ENCODE measurements at regions not wholly inside any gene's neighbourhood (a gene's known extent, or its start where the extent isn't known, plus 50 kb on each side); places are given as distances from the start of the nearest gene placed in this dataset.

DNA sequence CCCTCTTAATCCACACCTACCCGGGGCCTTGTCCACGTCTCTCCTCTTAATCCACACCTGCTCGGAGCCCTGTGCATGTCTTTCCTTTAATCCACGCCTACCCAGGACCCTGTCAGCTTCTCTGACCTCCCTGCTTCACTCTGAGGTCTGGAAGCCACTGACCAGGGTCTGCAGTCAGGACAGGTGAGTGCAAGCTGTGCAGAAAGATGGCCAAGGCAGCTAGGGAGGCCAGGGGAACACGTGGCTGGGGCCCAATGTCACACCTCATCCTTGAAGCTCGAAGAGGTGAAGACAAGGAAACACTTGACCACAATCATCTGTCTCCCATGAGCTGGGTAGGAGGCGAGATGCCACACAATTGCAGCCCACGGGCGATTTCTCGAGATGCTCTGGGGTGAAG, 1516.9 kb downstream of the BRD1 start:
- H4K20me1 ChIP-seq (ENCODE audit: insufficient read depth, low read length) = no peaks in the 10 kb centered on the region
- H3K14ac ChIP-seq (replicated peaks; ENCODE audit: low read depth, low read length) = no peak overlapping the region
- dilution Hi-C loops (cut with HindIII; ENCODE audit: low sequenced_read_pairs, unreplicated experiment) = no loop called here
- no peaks in the 10 kb centered on the region for H3K9me1 ChIP-seq (ENCODE audit: insufficient read depth, low read length)
- H4K5ac ChIP-seq (ENCODE audit: low read depth, low read length) = no peak overlapping the region
- ChIA-PET POLR2A (ENCODE audit: unreplicated experiment) (no interaction called here), CTCF (no interaction called here)
- no peak overlapping the region for H3K56ac ChIP-seq (ENCODE audit: extremely low read depth, insufficient read depth, low read length)
- H3K36me3 ChIP-seq (ENCODE audit: control insufficient read depth, insufficient read depth, low read length) = no peaks in the 10 kb centered on the region
- H3K79me1 ChIP-seq (ENCODE audit: low read depth in 1 of 2, low read length in 2 of 2) = no peaks in the 10 kb centered on the region
- no TSS peak for BruUV-seq (replicated peaks)
- H3K4ac ChIP-seq (ENCODE audit: low read depth, low read length) = no peak overlapping the region
- no peak overlapping the region for H2BK120ac ChIP-seq (ENCODE audit: low read depth, low read length)
- no peaks in the 10 kb centered on the region for H3K27me3 ChIP-seq (ENCODE audit: control insufficient read depth, insufficient read depth, low read length)
- H2AFZ ChIP-seq (replicated peaks; ENCODE audit: low read length, poor library complexity) = no peak overlapping the region
- H2BK15ac ChIP-seq (ENCODE audit: low read depth, low read length) = no peak overlapping the region
- H2AK5ac ChIP-seq (ENCODE audit: low read depth, low read length) = no peak overlapping the region
- in situ Hi-C loops (cut with MboI; ENCODE audit: low sequenced_read_pairs) = no loop called here
- H2AK9ac ChIP-seq (replicated peaks; ENCODE audit: low read depth, low read length, poor library complexity) = no peak overlapping the region
- no peak overlapping the region for H2BK20ac ChIP-seq (ENCODE audit: low read depth, low read length)
- no peak overlapping the region for H3K4me2 ChIP-seq (ENCODE audit: low read depth, low read length)
- ATAC-seq (ENCODE audit: low read depth) (no peak), DNase-seq (no peak)
- no peak overlapping the region for H3K18ac ChIP-seq (ENCODE audit: low read depth, low read length)
- H4K8ac ChIP-seq (ENCODE audit: low read depth in 2 of 2, low read length in 2 of 2) = no peak overlapping the region
- no peak overlapping the region for H2BK5ac ChIP-seq (ENCODE audit: low read depth, low read length, poor library complexity, severe bottlenecking)
- no peaks in the 10 kb centered on the region for H3K4me1 ChIP-seq (ENCODE audit: control insufficient read depth, insufficient read depth, low read length)
- intact Hi-C loops (cut with micrococcal nuclease) = no loop called here
- no CpG with 5 or more reads among the region's 10 CpGs for WGBS, 2 experiments (ENCODE audit: extremely low coverage in 2 of 2, insufficient read length in 1 of 2)
- H3K27ac ChIP-seq (ENCODE audit: insufficient read depth, low read length) = no peak overlapping the region
- H3K23ac ChIP-seq (ENCODE audit: low read depth, low read length) = no peak overlapping the region
- no peak overlapping the region for H3K4me3 ChIP-seq (ENCODE audit: insufficient read depth, low read depth, low read length)
- no peak overlapping the region for H4K91ac ChIP-seq (ENCODE audit: insufficient read depth, low read depth, low read length)
- H3K9me3 ChIP-seq (ENCODE audit: control insufficient read depth, insufficient read depth, low read length) = peaks cover 43% of the 10 kb centered on the region
- H3K9ac ChIP-seq (ENCODE audit: low read depth, low read length) = no peak overlapping the region
- no peak for TF ChIP-seq MXI1 (IDR thresholded peaks at IDR 0.05; ENCODE audit: borderline replicate concordance, low read depth, low read length)
- TF ChIP-seq NFE2L2 (IDR thresholded peaks at IDR 0.05; ENCODE audit: low read depth, low read length) = no peak
- TF ChIP-seq, protein P1, sequence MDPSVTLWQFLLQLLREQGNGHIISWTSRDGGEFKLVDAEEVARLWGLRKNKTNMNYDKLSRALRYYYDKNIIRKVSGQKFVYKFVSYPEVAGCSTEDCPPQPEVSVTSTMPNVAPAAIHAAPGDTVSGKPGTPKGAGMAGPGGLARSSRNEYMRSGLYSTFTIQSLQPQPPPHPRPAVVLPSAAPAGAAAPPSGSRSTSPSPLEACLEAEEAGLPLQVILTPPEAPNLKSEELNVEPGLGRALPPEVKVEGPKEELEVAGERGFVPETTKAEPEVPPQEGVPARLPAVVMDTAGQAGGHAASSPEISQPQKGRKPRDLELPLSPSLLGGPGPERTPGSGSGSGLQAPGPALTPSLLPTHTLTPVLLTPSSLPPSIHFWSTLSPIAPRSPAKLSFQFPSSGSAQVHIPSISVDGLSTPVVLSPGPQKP (IDR thresholded peaks at IDR 0.05; ENCODE audit: borderline replicate concordance, low read depth, low read length) = no peak
- no peak for TF ChIP-seq CHD1 (IDR thresholded peaks at IDR 0.05; ENCODE audit: low read depth, low read length)
- TF ChIP-seq, protein P2, sequence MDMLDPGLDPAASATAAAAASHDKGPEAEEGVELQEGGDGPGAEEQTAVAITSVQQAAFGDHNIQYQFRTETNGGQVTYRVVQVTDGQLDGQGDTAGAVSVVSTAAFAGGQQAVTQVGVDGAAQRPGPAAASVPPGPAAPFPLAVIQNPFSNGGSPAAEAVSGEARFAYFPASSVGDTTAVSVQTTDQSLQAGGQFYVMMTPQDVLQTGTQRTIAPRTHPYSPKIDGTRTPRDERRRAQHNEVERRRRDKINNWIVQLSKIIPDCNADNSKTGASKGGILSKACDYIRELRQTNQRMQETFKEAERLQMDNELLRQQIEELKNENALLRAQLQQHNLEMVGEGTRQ (IDR thresholded peaks at IDR 0.05; ENCODE audit: low read depth, low read length) = no peak
- no peak for TF ChIP-seq MAZ (IDR thresholded peaks at IDR 0.05; ENCODE audit: borderline replicate concordance, low read depth, low read length)
- no peak for TF ChIP-seq RCOR1 (IDR thresholded peaks at IDR 0.05; ENCODE audit: insufficient replicate concordance, low read length)
- no peak for TF ChIP-seq RFX5 (IDR thresholded peaks at IDR 0.05; ENCODE audit: low read depth, low read length)
- TF ChIP-seq MAFK (IDR thresholded peaks at IDR 0.05; ENCODE audit: low read depth, low read length) = no peak
- TF ChIP-seq POLR2A (IDR thresholded peaks at IDR 0.05; ENCODE audit: low read depth, low read length) = no peak
- TF ChIP-seq SMC3 (IDR thresholded peaks at IDR 0.05; ENCODE audit: low read depth, low read length) = no peak
- TF ChIP-seq FOS (IDR thresholded peaks at IDR 0.05; ENCODE audit: low read depth, low read length) = no peak

All from IMR-90 (cell line).